GM18907 (cell line): ENCODE measurements at regions not wholly inside any gene's neighbourhood (a gene's known extent, or its start where the extent isn't known, plus 50 kb on each side); places are given as distances from the start of the nearest gene placed in this dataset.

Experiments used
- ATAC-seq: cut with Tn5 transposase; IDR thresholded peaks from one replicate; pipeline ENCODE4 v1.9.1; 2021; ENCODE audit warnings: mild to moderate bottlenecking, moderate library complexity; ENCODE audit not compliant: unreplicated experiment

GRCh38 chr4:27467351-27467750 is 606.7 kb downstream of the STIM2 start:
- ATAC-seq, result no peak

- no peak for ATAC-seq
Observed at GRCh38 chr4:27472364-27472763, 611.7 kb downstream of the STIM2 start.

GRCh38 chr4:27474691-27475090 is 614.0 kb downstream of the STIM2 start:
- ATAC-seq, result no peak

- ATAC-seq, result no peak
Observed at GRCh38 chr4:27484216-27484615, 623.6 kb downstream of the STIM2 start.

GRCh38 chr4:27490315-27490714 is 629.7 kb downstream of the STIM2 start:
- no peak for ATAC-seq

- ATAC-seq, result no peak
Observed at GRCh38 chr4:27490766-27491165, 630.1 kb downstream of the STIM2 start.

GRCh38 chr4:27506401-27506800 is 645.8 kb downstream of the STIM2 start:
- ATAC-seq, result no peak

GRCh38 chr4:27514711-27515110 is 654.1 kb downstream of the STIM2 start:
- no peak for ATAC-seq

GRCh38 chr4:27515140-27515539 is 654.5 kb downstream of the STIM2 start:
- no peak for ATAC-seq

- ATAC-seq, result no peak
Observed at GRCh38 chr4:27518876-27519275, 658.2 kb downstream of the STIM2 start.

GRCh38 chr4:27524224-27524623 is 663.6 kb downstream of the STIM2 start:
- ATAC-seq, result no peak

- no peak for ATAC-seq
Observed at GRCh38 chr4:27534488-27534887, 673.8 kb downstream of the STIM2 start.

GRCh38 chr4:27568236-27568951 is 707.8 kb downstream of the STIM2 start:
- no peak for ATAC-seq

GRCh38 chr4:27568952-27569319 is 708.3 kb downstream of the STIM2 start:
- ATAC-seq, result no peak

- no peak for ATAC-seq
Observed at GRCh38 chr4:27574743-27575142, 714.1 kb downstream of the STIM2 start.

- no peak for ATAC-seq
Observed at GRCh38 chr4:27577951-27578350, 717.3 kb downstream of the STIM2 start.

- no peak for ATAC-seq
Observed at GRCh38 chr4:27592738-27593137, 732.1 kb downstream of the STIM2 start.

- ATAC-seq, result no peak
Observed at GRCh38 chr4:27594922-27595321, 734.3 kb downstream of the STIM2 start.

- ATAC-seq, result no peak
Observed at GRCh38 chr4:27595571-27596360, 735.1 kb downstream of the STIM2 start.

- no peak for ATAC-seq
Observed at GRCh38 chr4:27602172-27602571, 741.5 kb downstream of the STIM2 start.

GRCh38 chr4:27604692-27605091 is 744.1 kb downstream of the STIM2 start:
- no peak for ATAC-seq

- no peak for ATAC-seq
Observed at GRCh38 chr4:27616166-27616565, 755.5 kb downstream of the STIM2 start.
